ENCODE measurements at regions not wholly inside any gene's neighbourhood (a gene's known extent, or its start where the extent isn't known, plus 50 kb on each side); places are given as distances from the start of the nearest gene placed in this dataset.
"Not testable (repeated sequence)": the region's sequence is repeated elsewhere in the genome, so short reads cannot be mapped to it uniquely, and the experiment has no call there.

- DNase-seq, result not testable (repeated sequence)
Observed at GRCh38 chr6:58121616-58122015, 804.2 kb downstream of the PRIM2 start.

DNA sequence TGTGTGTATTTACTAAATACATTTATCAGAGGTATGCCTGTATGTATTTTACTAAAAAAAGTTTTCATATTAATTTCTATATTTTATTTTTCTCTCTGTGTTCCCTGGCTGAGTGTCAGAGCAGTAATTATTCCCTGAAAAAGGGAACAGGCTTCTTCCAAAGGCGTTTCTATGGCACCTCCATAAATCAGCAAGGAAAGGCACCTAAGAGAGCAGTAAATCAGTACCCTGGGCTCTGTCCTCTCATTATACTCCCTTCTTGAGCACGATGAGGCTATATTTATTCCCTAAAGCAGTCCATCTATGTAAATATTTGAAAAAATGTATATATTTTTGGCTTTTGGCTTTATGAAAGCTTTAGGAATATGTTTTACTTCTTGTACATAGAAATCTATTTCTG, 806.3 kb downstream of the PRIM2 start:
- DNase-seq, result not testable (repeated sequence)

DNA sequence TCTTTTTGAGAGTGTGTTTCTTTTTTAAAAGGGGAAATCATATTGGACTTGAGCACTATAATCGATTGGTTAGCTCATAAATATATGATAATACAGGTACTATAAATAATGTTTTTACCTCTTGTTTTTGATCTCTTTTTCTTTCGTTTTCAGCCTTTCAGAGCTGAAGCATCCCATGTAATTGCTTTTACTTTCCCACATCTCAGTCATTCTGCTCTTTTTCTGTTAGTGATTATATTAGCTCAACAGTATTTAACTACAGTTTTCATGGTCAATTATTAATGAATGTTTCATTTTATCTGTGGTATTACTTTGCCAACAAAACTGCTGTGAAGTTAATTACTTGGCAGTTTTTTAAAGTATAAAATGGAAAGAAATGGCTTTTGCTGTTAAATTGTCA, 811.1 kb downstream of the PRIM2 start:
- DNase-seq, result not testable (repeated sequence)

GRCh38 chr6:58129098-58129497, 811.7 kb downstream of the PRIM2 start:
- DNase-seq, result not testable (repeated sequence)

DNA sequence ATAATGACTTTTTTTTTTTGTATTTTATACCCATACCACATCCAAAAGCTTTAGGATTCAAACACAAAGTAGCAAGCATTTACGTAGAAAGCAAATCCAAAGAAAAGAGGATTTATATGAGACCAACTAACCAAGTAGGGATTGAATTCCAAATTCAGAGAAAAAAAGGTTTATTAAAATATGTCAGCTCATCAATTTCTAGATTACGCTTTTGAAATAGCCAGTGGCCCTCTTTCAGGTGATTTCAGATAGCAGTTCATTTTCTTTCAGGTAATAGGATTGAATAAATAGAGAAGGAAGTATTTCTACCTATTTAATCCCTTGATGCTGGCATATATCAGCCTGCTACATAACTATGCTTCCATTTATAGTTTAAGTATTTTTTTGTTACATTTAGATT, 822.3 kb downstream of the PRIM2 start:
- DNase-seq, result not testable (repeated sequence)

DNA sequence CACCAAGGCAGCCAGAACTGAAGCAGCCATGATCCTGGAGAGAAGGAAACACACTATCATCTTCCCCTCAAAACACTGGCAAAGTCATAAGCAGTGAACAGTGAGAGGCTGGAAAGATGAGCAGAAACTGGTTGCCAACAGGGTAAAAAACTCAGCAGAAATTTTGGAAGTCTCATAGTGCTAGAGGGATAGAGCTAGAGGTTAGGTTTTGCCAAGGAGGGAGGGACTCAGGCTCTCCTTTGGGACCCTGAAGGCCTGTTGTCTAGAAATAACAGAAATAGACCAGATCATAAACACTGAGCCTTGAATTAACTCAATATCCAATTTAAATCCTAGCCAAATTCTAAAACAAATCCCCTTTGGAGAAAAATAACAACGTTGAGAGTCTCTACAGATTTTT, 853.6 kb downstream of the PRIM2 start:
- DNase-seq, result not testable (repeated sequence)

GRCh38 chr6:58181557-58182065, 864.2 kb downstream of the PRIM2 start:
- not testable (repeated sequence) for DNase-seq

- not testable (repeated sequence) for DNase-seq
Observed at GRCh38 chr6:58185300-58185699, 867.9 kb downstream of the PRIM2 start.

DNA sequence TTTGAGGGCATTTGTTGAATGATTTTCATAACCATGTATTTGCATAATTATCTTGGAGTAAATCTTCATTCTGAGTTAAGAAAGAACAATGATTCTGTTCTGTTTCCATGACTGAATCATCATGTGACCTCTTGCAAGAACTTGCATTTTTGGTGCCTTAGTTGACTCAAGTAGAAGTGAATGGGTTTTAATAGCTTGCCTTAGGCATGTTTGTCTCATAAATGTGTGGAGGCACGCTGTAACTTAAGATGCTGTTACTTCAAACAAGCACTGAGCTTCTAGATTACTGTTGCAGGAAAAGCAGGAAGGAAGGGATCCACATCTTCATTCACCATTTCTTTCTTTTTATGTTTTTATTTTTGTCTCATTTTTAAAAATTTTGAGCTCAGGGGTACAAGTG, 875.8 kb downstream of the PRIM2 start:
- DNase-seq, result peak; percentile 61

GRCh38 chr6:58198301-58198700, 880.9 kb downstream of the PRIM2 start:
- no peak for DNase-seq

DNA sequence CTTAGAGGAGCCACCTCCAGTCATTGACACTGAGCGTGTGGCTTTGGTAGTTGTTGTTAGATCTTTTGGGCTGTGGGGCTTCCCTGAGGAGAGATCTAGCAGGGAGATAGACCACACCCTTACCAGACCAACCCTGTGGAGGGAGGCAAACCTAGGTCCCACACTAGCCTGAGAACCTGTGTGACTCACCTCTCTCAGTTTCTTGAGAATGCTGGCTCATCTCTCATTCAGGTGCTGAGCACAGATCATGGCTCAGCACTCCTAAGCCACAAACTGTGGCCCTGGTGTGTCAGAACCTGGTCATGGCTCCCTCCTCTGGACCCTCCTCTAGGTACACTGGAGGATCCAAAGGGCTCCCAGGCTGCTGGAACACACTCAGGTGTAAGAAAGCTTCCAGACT, 919.7 kb downstream of the PRIM2 start:
- DNase-seq, result not testable (repeated sequence)

DNA sequence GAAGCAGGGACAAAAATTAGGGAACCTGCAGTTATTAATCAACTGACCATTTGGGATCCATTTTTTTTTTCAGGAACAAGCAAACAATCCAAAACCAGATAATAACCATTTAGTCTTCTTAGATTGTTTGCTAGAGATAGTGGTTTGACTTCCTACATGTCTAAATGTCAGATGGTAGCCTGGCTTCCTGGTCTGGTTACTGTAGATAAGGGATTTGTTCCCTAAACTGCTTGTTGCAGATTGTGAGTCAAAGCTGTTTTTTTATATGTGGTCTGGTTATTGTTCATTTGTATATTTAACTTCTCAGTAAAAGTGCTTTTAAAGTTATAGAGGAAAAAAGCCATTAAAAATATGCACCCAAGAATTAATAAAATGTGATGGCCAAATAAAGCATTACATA, 921.0 kb downstream of the PRIM2 start:
- DNase-seq, result not testable (repeated sequence)

- DNase-seq, result not testable (repeated sequence)
Observed at GRCh38 chr6:58257625-58258024, 940.2 kb downstream of the PRIM2 start.

- no peak for DNase-seq
Observed at GRCh38 chr6:58290177-58290576, 972.7 kb downstream of the PRIM2 start.

DNA sequence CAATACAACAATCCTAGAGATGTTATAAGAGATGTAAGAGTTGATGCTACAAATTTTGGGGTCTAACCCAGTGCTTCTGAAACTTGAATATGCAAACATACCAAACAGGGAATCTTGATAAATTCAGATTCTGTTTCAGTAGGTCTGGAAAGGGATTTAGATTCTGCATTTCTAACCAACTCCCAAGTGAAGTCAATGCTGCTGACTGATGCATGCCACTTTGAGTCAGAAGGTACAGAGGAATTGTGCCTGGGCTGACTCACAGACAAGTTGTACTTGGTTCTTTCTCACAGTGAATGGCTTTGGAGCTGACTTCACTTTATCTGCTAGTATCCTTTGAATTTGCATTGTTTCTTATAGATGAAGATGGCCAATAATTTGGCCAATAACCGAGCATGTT, 973.9 kb downstream of the PRIM2 start:
- DNase-seq, result not testable (repeated sequence)

DNA sequence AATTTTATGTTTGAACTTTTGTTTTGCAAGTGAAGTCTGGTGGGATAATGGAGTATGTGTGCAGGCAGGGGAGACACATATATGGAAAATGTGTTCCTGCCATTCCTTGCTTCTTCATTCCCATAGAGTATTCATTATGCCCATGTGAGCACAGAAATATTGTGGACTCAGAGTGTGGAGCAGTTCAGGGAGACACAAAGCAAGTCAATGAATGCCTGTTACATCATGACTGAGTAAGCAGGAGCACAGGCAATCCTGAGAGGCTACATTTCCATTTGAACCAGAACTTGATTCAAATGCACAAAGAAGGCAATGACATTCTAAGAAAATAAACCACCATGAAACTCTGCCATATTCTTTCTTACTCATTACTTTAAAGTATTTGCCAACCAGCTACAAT, 990.5 kb downstream of the PRIM2 start:
- DNase-seq, result not testable (repeated sequence)

- not testable (repeated sequence) for DNase-seq
Observed at GRCh38 chr6:58332108-58332507, 1014.7 kb downstream of the PRIM2 start.

- not testable (repeated sequence) for DNase-seq
Observed at GRCh38 chr6:58342287-58342686, 1024.9 kb downstream of the PRIM2 start.

- not testable (repeated sequence) for DNase-seq
Observed at GRCh38 chr6:58347534-58347933, 1030.1 kb downstream of the PRIM2 start.

- DNase-seq, result not testable (repeated sequence)
Observed at GRCh38 chr6:58351619-58352018, 1034.2 kb downstream of the PRIM2 start.

DNA sequence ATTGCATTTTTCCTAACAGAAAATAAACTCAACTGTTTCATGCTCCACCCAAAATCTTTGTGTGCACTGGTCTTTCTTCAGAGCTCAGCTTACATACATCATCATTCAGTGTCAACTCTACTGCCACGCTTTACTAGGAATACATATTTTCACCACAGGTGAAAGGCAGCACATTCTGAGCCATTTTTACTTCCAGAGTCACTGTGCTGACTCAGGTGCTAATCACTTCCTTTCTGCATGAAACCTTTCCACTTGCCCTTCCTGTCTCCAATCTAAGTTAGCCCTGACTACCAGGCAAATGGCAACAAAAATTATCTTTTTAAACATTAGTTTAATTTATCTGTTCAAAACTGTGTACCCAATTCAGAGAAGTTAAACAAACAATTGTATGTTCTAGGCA, 1041.0 kb downstream of the PRIM2 start:
- not testable (repeated sequence) for DNase-seq

DNA sequence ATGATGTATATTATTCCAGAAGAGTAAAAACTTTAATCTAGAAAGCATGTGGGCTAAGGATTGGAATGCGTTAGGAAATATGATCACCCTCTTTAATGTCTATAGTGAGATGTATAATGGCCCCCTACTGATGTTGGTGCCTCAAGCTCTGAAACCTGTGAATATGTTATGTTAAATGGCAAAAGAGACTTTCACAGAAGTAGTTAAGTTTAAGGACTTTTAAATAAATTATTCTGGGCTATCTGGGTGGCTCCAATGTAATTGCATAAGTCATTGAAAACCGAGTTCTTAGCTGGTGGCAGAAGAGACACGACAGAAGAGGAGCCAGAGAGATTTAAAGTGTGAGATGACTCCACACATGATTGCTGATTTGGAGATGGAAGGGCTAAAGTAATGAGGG, 1048.4 kb downstream of the PRIM2 start:
- not testable (repeated sequence) for DNase-seq

- not testable (repeated sequence) for DNase-seq
Observed at GRCh38 chr6:58406659-58407058, 1089.2 kb downstream of the PRIM2 start.

- DNase-seq, result no peak
Observed at GRCh38 chr6:58419321-58419720, 1101.9 kb downstream of the PRIM2 start.
